Epithelial cell of proximal tubule (primary cell): ENCODE measurements at regions not wholly inside any gene's neighbourhood (a gene's known extent, or its start where the extent isn't known, plus 50 kb on each side); places are given as distances from the start of the nearest gene placed in this dataset.
"Not testable (repeated sequence)": the region's sequence is repeated elsewhere in the genome, so short reads cannot be mapped to it uniquely, and the experiment has no call there.

Experiments
- DNase-seq: peaks from one replicate; pipeline ENCODE4 v3.0.0-alpha.2; 2011; ENCODE audit warnings: low read depth
- H3K4me3 ChIP-seq: 2 replicates; pipeline ENCODE4 v1.5.1; 2011; ENCODE audit warnings: low read depth, mild to moderate bottlenecking, low read length
- TF ChIP-seq, protein P1 (sequence below): conservative IDR thresholded peaks from 2 replicates; pipeline ENCODE4 v1.5.1; 2012; ENCODE audit warnings: low read depth, mild to moderate bottlenecking, low read length

DNA sequence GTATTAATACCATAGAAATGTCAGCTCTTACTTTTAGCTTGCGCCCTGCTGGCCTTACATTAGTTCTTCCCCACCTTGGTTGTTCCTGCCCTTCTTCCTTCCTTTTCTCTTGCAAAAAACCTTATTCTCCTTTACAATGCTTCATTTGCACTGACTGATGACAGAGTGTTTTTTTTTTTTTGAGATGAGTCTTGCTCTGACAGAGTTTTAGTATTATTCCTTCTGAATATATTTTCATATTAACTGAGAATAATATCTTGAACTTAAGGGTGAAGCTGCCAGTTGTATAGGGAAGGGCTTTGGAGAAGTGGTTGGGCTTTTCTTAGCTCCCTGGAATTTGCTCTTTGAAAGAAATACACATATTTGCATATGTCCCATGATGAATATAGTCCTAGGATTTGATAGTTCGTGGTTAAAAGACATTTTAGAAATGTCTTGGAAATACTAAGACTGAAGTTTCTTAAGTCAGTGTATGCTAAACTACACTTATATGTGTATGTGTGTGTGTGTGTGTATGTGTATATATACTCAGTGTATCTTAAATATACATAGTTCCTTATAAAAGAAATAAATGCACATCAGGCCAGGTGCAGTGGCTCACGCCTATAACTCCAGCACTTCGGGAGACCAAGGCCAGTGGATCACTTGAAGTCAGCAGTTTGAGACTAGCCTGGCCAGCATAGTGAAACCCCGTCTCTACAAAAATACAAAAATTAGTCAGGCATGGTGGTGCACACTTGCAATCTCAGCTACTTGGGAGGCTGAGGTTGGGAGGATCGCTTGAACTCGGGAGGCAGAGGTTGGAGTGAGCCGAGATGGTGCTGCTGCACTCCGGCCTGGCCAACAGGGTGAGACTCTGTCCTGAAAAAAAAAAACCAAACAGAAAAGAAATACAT, 216.1 kb upstream of the MYLIP start:
- TF ChIP-seq, protein P1, sequence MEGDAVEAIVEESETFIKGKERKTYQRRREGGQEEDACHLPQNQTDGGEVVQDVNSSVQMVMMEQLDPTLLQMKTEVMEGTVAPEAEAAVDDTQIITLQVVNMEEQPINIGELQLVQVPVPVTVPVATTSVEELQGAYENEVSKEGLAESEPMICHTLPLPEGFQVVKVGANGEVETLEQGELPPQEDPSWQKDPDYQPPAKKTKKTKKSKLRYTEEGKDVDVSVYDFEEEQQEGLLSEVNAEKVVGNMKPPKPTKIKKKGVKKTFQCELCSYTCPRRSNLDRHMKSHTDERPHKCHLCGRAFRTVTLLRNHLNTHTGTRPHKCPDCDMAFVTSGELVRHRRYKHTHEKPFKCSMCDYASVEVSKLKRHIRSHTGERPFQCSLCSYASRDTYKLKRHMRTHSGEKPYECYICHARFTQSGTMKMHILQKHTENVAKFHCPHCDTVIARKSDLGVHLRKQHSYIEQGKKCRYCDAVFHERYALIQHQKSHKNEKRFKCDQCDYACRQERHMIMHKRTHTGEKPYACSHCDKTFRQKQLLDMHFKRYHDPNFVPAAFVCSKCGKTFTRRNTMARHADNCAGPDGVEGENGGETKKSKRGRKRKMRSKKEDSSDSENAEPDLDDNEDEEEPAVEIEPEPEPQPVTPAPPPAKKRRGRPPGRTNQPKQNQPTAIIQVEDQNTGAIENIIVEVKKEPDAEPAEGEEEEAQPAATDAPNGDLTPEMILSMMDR = no peak
- no peak for DNase-seq
- H3K4me3 ChIP-seq = no peak overlapping the region

GRCh38 chr6:15911753-15912504, 217.0 kb upstream of the MYLIP start:
- TF ChIP-seq, protein P1 = no peak
- no peak for DNase-seq
- H3K4me3 ChIP-seq = no peak overlapping the region

GRCh38 chr6:15909290-15910070, 219.4 kb upstream of the MYLIP start:
- TF ChIP-seq, protein P1 = no peak
- no peak overlapping the region for H3K4me3 ChIP-seq

GRCh38 chr6:15908871-15909270, 220.0 kb upstream of the MYLIP start:
- TF ChIP-seq, protein P1 = no peak
- DNase-seq = no peak
- no peak overlapping the region for H3K4me3 ChIP-seq

More at GRCh38 chr6:15909290-15910070, 219.4 kb upstream of the MYLIP start:
- DNase-seq = no peak

GRCh38 chr6:15907914-15908518, 220.9 kb upstream of the MYLIP start:
- DNase-seq = no peak
- H3K4me3 ChIP-seq = no peak overlapping the region
- TF ChIP-seq, protein P1 = no peak

- not testable (repeated sequence) for H3K4me3 ChIP-seq, DNase-seq
These were observed 221.5 kb upstream of the MYLIP start for GRCh38 chr6:15907220-15907913.
